H1 (cell line): ENCODE measurements at regions not wholly inside any gene's neighbourhood (a gene's known extent, or its start where the extent isn't known, plus 50 kb on each side); places are given as distances from the start of the nearest gene placed in this dataset.

Source experiments
- CTCF ChIA-PET: fragments of 300-600 bp; sonication (Branson Sonifier 250); formaldehyde crosslinking; loops from one replicate; lab custom pipeline; 2021; ENCODE audit not compliant: partially characterized antibody; lab: Charles Lee
- POLR2A ChIA-PET: fragments of 300-600 bp; sonication (Branson Sonifier 250); formaldehyde crosslinking; loops from one replicate; lab custom pipeline; 2021; ENCODE audit warnings: inconsistent platforms; ENCODE audit not compliant: partially characterized antibody; lab: Charles Lee
- DNase-seq, 2 experiments: peaks; one replicate each; pipeline versions ENCODE4 v3.0.0 to v3.0.0-alpha.2; 2010 to 2022; ENCODE audit warnings: low spot score in 2 of 2, low read depth in 1 of 2, mixed read lengths in 1 of 2
- FAIRE-seq: peaks from 2 replicates; lab custom pipeline; 2011; peaks lifted over from hg19 to GRCh38; lab: Jason Lieb, UNC
- H2AFZ ChIP-seq: 2 replicates; pipeline ENCODE4 v1.8.1; 2012; ENCODE audit warnings: low read length, inconsistent platforms
- H2AK5ac ChIP-seq: 2 replicates; pipeline ENCODE4 v1.6.1; 2013; ENCODE audit warnings: low read depth, low read length
- H2BK120ac ChIP-seq: replicated peaks from 2 replicates; pipeline ENCODE3; 2013; ENCODE audit warnings: low read depth, low read length, inconsistent platforms
- H2BK12ac ChIP-seq: 2 replicates; pipeline ENCODE4 v1.6.1; 2013; ENCODE audit warnings: low read depth, low read length
- H2BK15ac ChIP-seq: 2 replicates; pipeline ENCODE4 v1.6.1; 2013; ENCODE audit warnings: low read length
- H2BK20ac ChIP-seq: 2 replicates; pipeline ENCODE4 v1.6.1; 2013; ENCODE audit warnings: low read length
- H2BK5ac ChIP-seq: 2 replicates; pipeline ENCODE4 v1.6.1; 2013; ENCODE audit warnings: low read depth, low read length
- H3K14ac ChIP-seq: 2 replicates; pipeline ENCODE4 v1.6.1; 2013; ENCODE audit warnings: inconsistent platforms; ENCODE audit not compliant: insufficient read length
- H3K18ac ChIP-seq: 2 replicates; pipeline ENCODE4 v1.6.1; 2013; ENCODE audit warnings: low read length; ENCODE audit errors: extremely low read depth
- H3K23ac ChIP-seq: 2 replicates; pipeline ENCODE4 v1.6.1; 2013; ENCODE audit warnings: inconsistent platforms; ENCODE audit not compliant: insufficient read length
- H3K23me2 ChIP-seq: 2 replicates; pipeline ENCODE4 v1.6.1; 2013; ENCODE audit warnings: low read depth, low read length
- H3K27ac ChIP-seq: 2 replicates; pipeline ENCODE4 v1.6.1; 2011; ENCODE audit warnings: low read depth, low read length, inconsistent platforms
- H3K27me3 ChIP-seq, 4 experiments: replicated peaks in 1 of 4; 1 replicate in 1 of 4; 2 replicates in 3 of 4; pipeline versions ENCODE4 v1.6.1 to v1.8.1; 2011 to 2013; ENCODE audit warnings: low read length in 3 of 4, mild to moderate bottlenecking in 3 of 4, inconsistent platforms in 2 of 4, mixed read lengths in 2 of 4, moderate library complexity in 1 of 4; ENCODE audit not compliant: control insufficient read depth in 3 of 4, insufficient read depth in 3 of 4; ENCODE audit errors: extremely low read depth in 1 of 4
- H3K36me3 ChIP-seq, 4 experiments: 2 replicates each; pipeline versions ENCODE4 v1.6.1 to v1.8.1; 2011 to 2013; ENCODE audit warnings: mild to moderate bottlenecking in 4 of 4, low read length in 3 of 4, moderate library complexity in 2 of 4, control low read depth in 1 of 4, inconsistent platforms in 1 of 4; ENCODE audit not compliant: insufficient read depth in 4 of 4, control insufficient read depth in 2 of 4
- H3K4ac ChIP-seq: replicated peaks from 2 replicates; pipeline ENCODE3; 2013; ENCODE audit warnings: low read length, low read depth, mixed read lengths, inconsistent platforms; ENCODE audit not compliant: insufficient read length
- H3K4me1 ChIP-seq, 4 experiments: replicated peaks in 1 of 4; 1 replicate in 1 of 4; 2 replicates in 3 of 4; pipeline versions ENCODE4 v1.6.1 to v1.8.1; 2011 to 2013; ENCODE audit warnings: low read length in 3 of 4, inconsistent platforms in 2 of 4, mixed read lengths in 1 of 4; ENCODE audit not compliant: insufficient read depth in 4 of 4, control insufficient read depth in 3 of 4
- H3K4me2 ChIP-seq, 2 experiments: 2 replicates each; pipeline versions ENCODE4 v1.6.1 to v1.8.1; 2011 to 2013; ENCODE audit warnings: low read depth in 2 of 2, low read length in 2 of 2, control low read depth in 1 of 2, inconsistent platforms in 1 of 2, mild to moderate bottlenecking in 1 of 2; ENCODE audit not compliant: insufficient read depth in 1 of 2
- H3K4me3 ChIP-seq, 4 experiments: fragments of 200-600, 300-600 bp in 1 of 4; sonication (generic), shearing (Covaris generic), sonication (Bioruptor Twin) in 1 of 4; 2 replicates each; pipeline versions ENCODE4 v1.5.1 to v1.8.1; 2011 to 2016; ENCODE audit warnings: low read length in 4 of 4, low read depth in 3 of 4, control low read depth in 2 of 4, inconsistent platforms in 2 of 4, mild to moderate bottlenecking in 2 of 4, mixed read lengths in 1 of 4, moderate library complexity in 1 of 4; ENCODE audit not compliant: insufficient read depth in 2 of 4; ENCODE audit errors: extremely low read depth in 1 of 4
- H3K56ac ChIP-seq: replicated peaks from 2 replicates; pipeline ENCODE3; 2013; ENCODE audit warnings: low read depth, mild to moderate bottlenecking, mixed read lengths, low read length, inconsistent platforms; ENCODE audit not compliant: insufficient read length
- H3K79me1 ChIP-seq: 2 replicates; pipeline ENCODE4 v1.6.1; 2013; ENCODE audit warnings: low read depth, low read length, control low read depth
- H3K79me2 ChIP-seq, 2 experiments: 2 replicates each; pipeline versions ENCODE4 v1.6.1 to v1.8.1; 2012 to 2013; ENCODE audit warnings: low read length in 2 of 2, mild to moderate bottlenecking in 2 of 2, inconsistent platforms in 1 of 2; ENCODE audit not compliant: insufficient read depth in 2 of 2, control insufficient read depth in 1 of 2
- H3K9ac ChIP-seq, 4 experiments: replicated peaks in 1 of 4; 1 replicate in 1 of 4; 2 replicates in 3 of 4; pipeline versions ENCODE4 v1.6.1 to v1.8.1; 2011 to 2013; ENCODE audit warnings: low read depth in 3 of 4, low read length in 3 of 4, control low read depth in 2 of 4, mild to moderate bottlenecking in 2 of 4, moderate library complexity in 2 of 4, inconsistent platforms in 1 of 4; ENCODE audit errors: extremely low read depth in 1 of 4
- H3K9me3 ChIP-seq, 2 experiments: 2 replicates each; pipeline versions ENCODE4 v1.6.1 to v1.8.1; 2012 to 2013; ENCODE audit warnings: mild to moderate bottlenecking in 2 of 2, moderate library complexity in 2 of 2, control low read depth in 1 of 2, inconsistent platforms in 1 of 2, low read depth in 1 of 2, low read length in 1 of 2, mixed read lengths in 1 of 2; ENCODE audit not compliant: insufficient read depth in 2 of 2
- H4K20me1 ChIP-seq, 2 experiments: replicated peaks in 1 of 2; 2 replicates each; pipeline versions ENCODE3 to v1.8.1; 2011 to 2013; ENCODE audit warnings: inconsistent platforms in 2 of 2, low read length in 2 of 2, mild to moderate bottlenecking in 1 of 2; ENCODE audit not compliant: insufficient read depth in 2 of 2, control insufficient read depth in 1 of 2
- H4K5ac ChIP-seq: 2 replicates; pipeline ENCODE4 v1.6.1; 2013; ENCODE audit warnings: low read length, low read depth, mixed read lengths, inconsistent platforms; ENCODE audit not compliant: insufficient read length
- H4K8ac ChIP-seq: 2 replicates; pipeline ENCODE4 v1.8.0; 2013; ENCODE audit warnings: mild to moderate bottlenecking, moderate library complexity, low read length, inconsistent platforms; ENCODE audit not compliant: insufficient read depth; ENCODE audit errors: extremely low read depth
- H4K91ac ChIP-seq: replicated peaks from 2 replicates; pipeline ENCODE3; 2013; ENCODE audit warnings: low read length, mixed read lengths, inconsistent platforms; ENCODE audit not compliant: insufficient read length
- TAF7 ChIP-seq: optimal IDR thresholded peaks from 2 replicates; pipeline ENCODE3; 2011; ENCODE audit warnings: low read depth, mild to moderate bottlenecking, inconsistent platforms, low read length, moderate library complexity, borderline replicate concordance
- WGBS, 2 experiments: shearing (Covaris generic) in 1 of 2; methylation state at CpG; one replicate each; pipeline versions ENCODE4 v1.1.6 to v1.1.7; 2013 to 2015; ENCODE audit warnings: low lambda C conversion rate in 2 of 2, mixed read lengths in 2 of 2, inconsistent platforms in 1 of 2, low coverage in 1 of 2, missing lambda C conversion rate in 1 of 2; ENCODE audit not compliant: insufficient replicate concordance in 2 of 2, insufficient coverage in 1 of 2, insufficient read length in 1 of 2; ENCODE audit errors: extremely low coverage in 1 of 2, missing lambda C conversion rate in 1 of 2; 5-methylcytosine and 5-hydroxymethylcytosine counted together

GRCh38 chr2:138893746-138894145 is 113.6 kb upstream of the NXPH2 start:
- no peak overlapping the region for H2BK12ac ChIP-seq
- no peak overlapping the region for H3K18ac ChIP-seq
- no peak for FAIRE-seq
- peaks cover 0 to 1% (median 0%) of the 10 kb centered on the region in 4 experiments; a peak in 1 of 7 replicates for H3K27me3 ChIP-seq
- POLR2A ChIA-PET: no interaction called here
- no peaks in the 10 kb centered on the region; a peak in 1 of 4 replicates for H3K9me3 ChIP-seq
- no peak for TF ChIP-seq TAF7
- TF ChIP-seq, all 59 proteins: peak for 0
- Histone ChIP-seq H3K23ac (no peak overlapping the region), H3K9ac (no peak overlapping the region), H3K27ac (no peak overlapping the region), H2AK5ac (no peak overlapping the region), H3K4ac (no peak overlapping the region), H3K14ac (no peak overlapping the region), H3K79me2 (no peaks in the 10 kb centered on the region), H3K4me1 (no peaks in the 10 kb centered on the region), H3K23me2 (no peaks in the 10 kb centered on the region), H3K4me3 (no peak overlapping the region), H2AFZ (no peak overlapping the region), H4K5ac (no peak overlapping the region), H2BK15ac (no peak overlapping the region), H4K20me1 (no peaks in the 10 kb centered on the region), H2BK20ac (no peak overlapping the region), H2BK120ac (no peak overlapping the region), H3K56ac (no peak overlapping the region), H3K36me3 (no peaks in the 10 kb centered on the region), H3K4me2 (no peak overlapping the region), H3K79me1 (no peaks in the 10 kb centered on the region), H2BK5ac (no peak overlapping the region), H4K8ac (no peak overlapping the region), H4K91ac (no peak overlapping the region)
- CTCF ChIA-PET: no interaction called here
- 90% methylated on average over 3 of the region's 3 CpGs; no CpG with 5 or more reads in 1 of the 2 experiments for WGBS, 2 experiments
- no peak for DNase-seq
